ENCODE measurements at regions not wholly inside any gene's neighbourhood (a gene's known extent, or its start where the extent isn't known, plus 50 kb on each side); places are given as distances from the start of the nearest gene placed in this dataset.

DNA sequence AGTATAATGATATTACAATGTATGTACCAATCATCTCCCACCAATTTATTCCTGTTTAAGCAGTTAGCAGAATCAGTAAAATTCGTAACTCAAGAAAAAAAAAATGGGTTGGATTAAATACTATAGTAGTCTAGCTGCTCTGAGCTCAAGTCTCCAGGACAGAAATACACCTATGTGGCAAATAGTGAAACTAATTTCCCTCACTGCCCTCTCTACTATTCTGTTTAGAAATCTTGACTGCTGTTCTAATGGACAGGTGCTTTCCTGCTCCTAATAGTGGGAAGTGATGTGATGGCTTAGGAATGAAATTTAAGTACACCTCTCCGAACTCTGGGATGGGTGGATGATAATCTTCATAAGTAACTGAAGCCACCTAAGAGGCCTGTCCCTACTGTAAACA, 175.7 kb downstream of the KCNJ2 start:
- in situ Hi-C loops (cut with HindIII; ENCODE audit: low pct_unique_long_range_greater_than_20kb, low sequenced_read_pairs), result no loop called here
- TF ChIP-seq TCF7L2 (IDR thresholded peaks at IDR 0.05; ENCODE audit: low read depth, low read length) (no peak), REST (IDR thresholded peaks at IDR 0.05; ENCODE audit: insufficient read depth in 1 of 2, low read depth in 2 of 2, low read length in 1 of 2) (no peak), POLR2AphosphoS5 (IDR thresholded peaks at IDR 0.05; ENCODE audit: low read depth, low read length) (no peak), SIN3A (IDR thresholded peaks at IDR 0.05; ENCODE audit: borderline replicate concordance, insufficient read depth, low read depth, low read length) (no peak), CTCF (IDR thresholded peaks at IDR 0.05) (no peak)
- DNase-seq (ENCODE audit: low read depth, low spot score), result no peak
- ChIA-PET POLR2A (no interaction called here), CTCF (interaction anchor here (0.6 kb wide), 1 partner anchor 577 kb away, joined by 6 read pairs; no protein-coding TSS in a partner anchor)
- Histone ChIP-seq H3K36me3 (ENCODE audit: control insufficient read depth, insufficient read depth, low read length) (no peaks in the 10 kb centered on the region), H3K27me3 (ENCODE audit: control insufficient read depth, insufficient read depth, low read length) (no peaks in the 10 kb centered on the region), H3K9me3 (ENCODE audit: control insufficient read depth, insufficient read depth, low read depth, low read length) (no peaks in the 10 kb centered on the region), H3K4me1 (ENCODE audit: control insufficient read depth, insufficient read depth, low read length) (no peaks in the 10 kb centered on the region), H3K27ac (ENCODE audit: low read length) (no peak overlapping the region), H3K4me3 (ENCODE audit: low read depth in 2 of 2, low read length in 2 of 2) (no peak overlapping the region)
- intact Hi-C loops (cut with micrococcal nuclease; ENCODE audit: unreplicated experiment), result no loop called here
- ATAC-seq, result no peak
- no TSS peak for BruUV-seq (replicated peaks)

DNA sequence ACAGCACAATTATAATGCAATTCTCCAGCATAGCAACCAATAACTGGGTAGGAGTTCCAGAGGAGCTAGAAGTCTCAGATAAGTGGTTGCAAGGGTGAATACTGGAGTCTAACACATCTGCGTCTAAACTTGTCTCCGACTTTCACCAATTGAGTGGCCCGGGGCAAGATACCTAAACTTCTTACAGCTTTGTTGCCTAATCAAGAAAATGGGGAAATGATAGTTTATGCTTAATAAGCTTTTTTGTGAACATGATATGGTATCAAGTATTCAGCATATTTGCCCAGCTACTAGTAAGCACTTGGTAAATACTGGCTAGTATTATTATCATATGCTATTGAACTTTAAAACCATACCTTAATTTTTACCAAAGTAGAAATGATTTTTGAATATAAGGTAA, 183.5 kb downstream of the KCNJ2 start:
- ATAC-seq, result no peak
- Histone ChIP-seq H3K36me3 (ENCODE audit: control insufficient read depth, insufficient read depth, low read length) (no peaks in the 10 kb centered on the region), H3K27me3 (ENCODE audit: control insufficient read depth, insufficient read depth, low read length) (no peaks in the 10 kb centered on the region), H3K27ac (ENCODE audit: low read length) (no peak overlapping the region), H3K4me1 (ENCODE audit: control insufficient read depth, insufficient read depth, low read length) (no peaks in the 10 kb centered on the region), H3K9me3 (ENCODE audit: control insufficient read depth, insufficient read depth, low read depth, low read length) (no peaks in the 10 kb centered on the region), H3K4me3 (ENCODE audit: low read depth in 2 of 2, low read length in 2 of 2) (no peak overlapping the region)
- TF ChIP-seq TCF7L2 (IDR thresholded peaks at IDR 0.05; ENCODE audit: low read depth, low read length), result no peak
- no peak for TF ChIP-seq CTCF (IDR thresholded peaks at IDR 0.05)
- TF ChIP-seq POLR2AphosphoS5 (IDR thresholded peaks at IDR 0.05; ENCODE audit: low read depth, low read length), result no peak
- TF ChIP-seq SIN3A (IDR thresholded peaks at IDR 0.05; ENCODE audit: borderline replicate concordance, insufficient read depth, low read depth, low read length), result no peak
- no peak for DNase-seq (ENCODE audit: low read depth, low spot score)
- ChIA-PET POLR2A (no interaction called here), CTCF (no interaction called here)
- intact Hi-C loops (cut with micrococcal nuclease; ENCODE audit: unreplicated experiment), result no loop called here
- in situ Hi-C loops (cut with HindIII; ENCODE audit: low pct_unique_long_range_greater_than_20kb, low sequenced_read_pairs), result no loop called here
- no TSS peak for BruUV-seq (replicated peaks)

All from Panc1 (cell line).